HG03175 (cell line): ENCODE measurements at regions not wholly inside any gene's neighbourhood (a gene's known extent, or its start where the extent isn't known, plus 50 kb on each side); places are given as distances from the start of the nearest gene placed in this dataset.
"Not testable (repeated sequence)": the region's sequence is repeated elsewhere in the genome, so short reads cannot be mapped to it uniquely, and the experiment has no call there.

ENCODE experiments used
- ATAC-seq: cut with Tn5 transposase; IDR thresholded peaks from one replicate; pipeline ENCODE4 v1.9.1; 2021; ENCODE audit warnings: mild to moderate bottlenecking, moderate library complexity; ENCODE audit not compliant: unreplicated experiment

- ATAC-seq: no peak
Observed at GRCh38 chr9:79395228-79395627, 176.5 kb upstream of the TLE4 start.

- no peak for ATAC-seq
Observed at GRCh38 chr9:79395755-79396154, 176.0 kb upstream of the TLE4 start.

DNA sequence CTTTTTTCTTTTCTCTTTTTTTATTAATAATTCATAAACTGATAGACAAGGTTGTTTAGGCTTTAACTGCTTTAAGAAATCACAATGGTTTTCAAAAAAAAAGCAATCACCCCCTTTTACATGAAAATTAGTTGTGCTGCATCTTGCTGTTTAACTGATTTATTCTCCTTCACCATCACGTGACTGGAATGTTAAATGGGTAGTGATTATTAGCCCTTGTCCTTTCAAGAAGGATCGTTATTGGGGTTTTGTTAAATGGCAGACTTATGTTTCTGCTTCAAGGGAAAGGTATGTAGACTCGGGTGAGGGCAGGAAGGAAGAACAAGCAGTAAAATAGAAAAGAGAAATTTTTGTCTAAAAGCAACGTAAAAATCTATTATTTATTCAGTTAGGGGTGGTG lies 175.6 kb upstream of the TLE4 start:
- no peak for ATAC-seq

- no peak for ATAC-seq
Observed at GRCh38 chr9:79403495-79403894, 168.3 kb upstream of the TLE4 start.

- no peak for ATAC-seq
Observed at GRCh38 chr9:79408200-79408599, 163.6 kb upstream of the TLE4 start.

- ATAC-seq: peak; percentile 70
Observed at GRCh38 chr9:79408617-79409016, 163.1 kb upstream of the TLE4 start.

GRCh38 chr9:79409182-79409823 lies 162.5 kb upstream of the TLE4 start:
- no peak for ATAC-seq

GRCh38 chr9:79425840-79426239 lies 145.9 kb upstream of the TLE4 start:
- ATAC-seq: no peak

DNA sequence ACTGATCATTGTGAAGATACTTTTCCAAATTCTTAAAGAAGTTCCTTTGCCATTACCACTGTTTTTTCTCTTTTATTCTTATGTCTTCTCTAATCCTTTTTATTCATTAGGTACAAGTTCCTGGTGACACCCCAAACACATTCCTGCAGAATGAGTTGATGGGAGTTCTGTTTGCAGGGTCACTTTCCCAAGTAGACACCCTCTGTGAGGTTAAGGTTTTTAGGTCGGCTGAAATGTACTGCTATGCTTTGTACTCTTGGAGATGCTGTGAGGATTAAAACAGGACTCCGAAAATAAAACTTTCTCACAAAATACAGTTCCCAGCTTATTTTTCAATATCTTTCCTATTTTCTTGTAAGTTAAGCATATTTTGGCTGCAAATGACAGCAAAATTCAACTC lies 143.3 kb upstream of the TLE4 start:
- no peak for ATAC-seq

GRCh38 chr9:79430619-79431018 lies 141.1 kb upstream of the TLE4 start:
- ATAC-seq: no peak

- ATAC-seq: no peak
Observed at GRCh38 chr9:79431019-79431679, 140.6 kb upstream of the TLE4 start.

DNA sequence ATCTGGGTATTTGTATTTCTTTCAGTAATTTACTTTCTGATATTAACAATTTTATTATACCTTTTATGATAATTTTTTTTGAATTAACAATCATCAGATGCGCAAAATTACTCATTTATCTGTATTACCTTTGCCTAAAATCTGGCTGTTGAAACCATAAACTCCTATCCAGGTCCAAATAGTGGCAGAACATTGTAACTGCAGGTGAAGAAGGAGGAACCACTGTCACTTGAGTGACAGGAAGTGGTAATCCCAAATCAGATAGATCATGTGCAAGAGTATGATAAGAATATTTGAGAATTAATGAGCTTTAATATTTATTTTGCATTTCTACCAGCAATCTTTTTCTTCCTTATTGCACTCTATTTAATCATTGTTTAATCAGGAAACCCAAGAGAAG lies 139.3 kb upstream of the TLE4 start:
- ATAC-seq: peak; percentile 62

DNA sequence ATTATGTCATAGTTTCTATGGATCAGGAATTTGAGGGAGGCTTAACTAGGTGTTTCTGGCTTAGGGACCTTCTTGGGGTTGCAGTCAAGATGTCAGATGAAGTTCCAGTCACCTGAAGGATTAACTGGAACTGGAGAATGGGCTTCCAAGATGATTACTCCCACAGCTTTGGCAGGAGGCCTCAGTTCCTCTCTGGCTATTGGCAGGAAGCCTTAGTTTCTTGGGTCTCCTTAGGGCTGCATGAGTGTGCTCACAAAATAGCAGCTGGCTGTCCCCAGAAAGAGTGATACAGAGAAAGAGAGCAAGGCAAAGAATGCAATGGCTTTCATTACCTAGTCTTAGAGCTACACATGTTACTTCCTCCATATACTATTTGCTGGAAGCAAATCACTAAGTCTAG lies 138.1 kb upstream of the TLE4 start:
- no peak for ATAC-seq

GRCh38 chr9:79439221-79439620 lies 132.5 kb upstream of the TLE4 start:
- ATAC-seq: not testable (repeated sequence)

- ATAC-seq: no peak
Observed at GRCh38 chr9:79446523-79447307, 125.0 kb upstream of the TLE4 start.

DNA sequence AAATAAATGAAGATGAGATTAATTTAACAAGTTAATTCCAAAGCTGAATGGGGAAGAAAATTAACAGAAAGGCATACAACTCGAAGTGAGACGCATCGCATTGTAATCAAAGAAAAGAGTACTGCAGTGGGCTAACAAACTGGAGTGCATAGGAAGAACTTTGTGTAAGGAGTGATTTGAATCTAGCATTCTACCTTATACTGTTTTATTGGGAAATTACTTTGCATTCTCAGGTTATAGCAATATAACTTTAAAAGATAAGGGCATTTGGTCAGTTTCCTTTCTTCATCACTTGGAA lies 124.5 kb upstream of the TLE4 start:
- no peak for ATAC-seq

- no peak for ATAC-seq
Observed at GRCh38 chr9:79447762-79448161, 124.0 kb upstream of the TLE4 start.

DNA sequence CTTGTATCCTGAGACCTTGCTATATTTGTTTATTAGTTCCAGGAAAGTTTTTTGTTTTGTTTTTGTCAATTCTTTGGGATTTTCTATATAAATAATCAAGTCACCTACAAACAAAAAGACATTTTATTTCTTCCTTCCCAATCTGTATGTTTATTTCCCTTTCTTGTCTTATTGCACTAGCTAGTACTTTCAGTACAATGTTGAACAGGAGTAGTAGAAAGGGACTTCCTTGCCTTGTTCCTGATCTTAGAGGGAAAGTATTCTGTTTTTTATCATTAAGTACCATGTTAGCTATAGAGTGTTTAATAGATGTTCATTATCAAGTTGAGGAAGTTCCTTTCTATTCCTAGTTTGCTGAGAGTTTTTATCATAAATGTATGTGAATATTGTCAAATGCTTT lies 119.5 kb upstream of the TLE4 start:
- no peak for ATAC-seq

- no peak for ATAC-seq
Observed at GRCh38 chr9:79461712-79462111, 110.1 kb upstream of the TLE4 start.

- no peak for ATAC-seq
Observed at GRCh38 chr9:79465156-79465555, 106.6 kb upstream of the TLE4 start.

GRCh38 chr9:79469164-79469563 lies 102.6 kb upstream of the TLE4 start:
- no peak for ATAC-seq

- ATAC-seq: no peak
Observed at GRCh38 chr9:79470954-79471353, 100.8 kb upstream of the TLE4 start.
